ENCODE measurements at regions not wholly inside any gene's neighbourhood (a gene's known extent, or its start where the extent isn't known, plus 50 kb on each side); places are given as distances from the start of the nearest gene placed in this dataset.

DNA sequence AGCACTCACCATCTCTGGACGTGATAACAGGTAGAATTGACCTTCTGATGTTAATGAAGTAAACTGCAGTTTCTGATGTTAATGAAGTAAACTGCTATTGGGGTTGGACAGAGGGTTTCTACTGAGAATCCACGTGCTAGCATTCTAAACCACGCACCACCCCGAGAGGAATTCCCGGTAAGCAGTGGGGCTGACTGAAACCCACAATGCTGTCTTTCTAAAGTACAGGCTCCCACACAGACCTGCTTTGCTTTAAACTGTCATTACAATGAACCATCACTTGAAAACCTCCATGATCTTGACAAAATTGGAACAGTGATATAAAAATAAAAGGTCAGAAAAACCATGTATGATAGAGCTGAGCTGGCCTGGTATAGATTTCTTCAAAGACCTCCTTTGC, 559.0 kb downstream of the FGF9 start:
- H4K20me1 ChIP-seq (ENCODE audit: insufficient read depth, low read length, poor library complexity, severe bottlenecking): no peaks in the 10 kb centered on the region
- H3K4me1 ChIP-seq (ENCODE audit: insufficient read depth, low read length, poor library complexity, severe bottlenecking): no peaks in the 10 kb centered on the region
- no peaks in the 10 kb centered on the region for H3K9me2 ChIP-seq (replicated peaks; ENCODE audit: low read depth, low read length)
- H3K4me2 ChIP-seq (ENCODE audit: low read depth, low read length, poor library complexity, severe bottlenecking): no peak overlapping the region
- no peaks in the 10 kb centered on the region for H3K27me3 ChIP-seq (ENCODE audit: insufficient read depth, low read length, poor library complexity, severe bottlenecking)
- no peak for TF ChIP-seq EZH2phosphoT487 (IDR thresholded peaks at IDR 0.05; ENCODE audit: borderline replicate concordance)
- TF ChIP-seq, protein P1, sequence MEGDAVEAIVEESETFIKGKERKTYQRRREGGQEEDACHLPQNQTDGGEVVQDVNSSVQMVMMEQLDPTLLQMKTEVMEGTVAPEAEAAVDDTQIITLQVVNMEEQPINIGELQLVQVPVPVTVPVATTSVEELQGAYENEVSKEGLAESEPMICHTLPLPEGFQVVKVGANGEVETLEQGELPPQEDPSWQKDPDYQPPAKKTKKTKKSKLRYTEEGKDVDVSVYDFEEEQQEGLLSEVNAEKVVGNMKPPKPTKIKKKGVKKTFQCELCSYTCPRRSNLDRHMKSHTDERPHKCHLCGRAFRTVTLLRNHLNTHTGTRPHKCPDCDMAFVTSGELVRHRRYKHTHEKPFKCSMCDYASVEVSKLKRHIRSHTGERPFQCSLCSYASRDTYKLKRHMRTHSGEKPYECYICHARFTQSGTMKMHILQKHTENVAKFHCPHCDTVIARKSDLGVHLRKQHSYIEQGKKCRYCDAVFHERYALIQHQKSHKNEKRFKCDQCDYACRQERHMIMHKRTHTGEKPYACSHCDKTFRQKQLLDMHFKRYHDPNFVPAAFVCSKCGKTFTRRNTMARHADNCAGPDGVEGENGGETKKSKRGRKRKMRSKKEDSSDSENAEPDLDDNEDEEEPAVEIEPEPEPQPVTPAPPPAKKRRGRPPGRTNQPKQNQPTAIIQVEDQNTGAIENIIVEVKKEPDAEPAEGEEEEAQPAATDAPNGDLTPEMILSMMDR (conservative IDR thresholded peaks at IDR 0.05; ENCODE audit: low read length): no peak
- H2AFZ ChIP-seq (ENCODE audit: low read length): no peak overlapping the region
- no peaks in the 10 kb centered on the region for H3F3A ChIP-seq (ENCODE audit: low read depth)
- no peak overlapping the region for H3K9ac ChIP-seq (ENCODE audit: low read depth, low read length, poor library complexity, severe bottlenecking)
- H3K4me3 ChIP-seq (ENCODE audit: low read length, poor library complexity, severe bottlenecking): no peak overlapping the region
- no peaks in the 10 kb centered on the region for H3K79me2 ChIP-seq (ENCODE audit: insufficient read depth, low read length)
- no peaks in the 10 kb centered on the region for H3K36me3 ChIP-seq (ENCODE audit: insufficient read depth, low read length)
- no peaks in the 10 kb centered on the region for H3K9me3 ChIP-seq (ENCODE audit: insufficient read depth, low read depth, low read length)

DNA sequence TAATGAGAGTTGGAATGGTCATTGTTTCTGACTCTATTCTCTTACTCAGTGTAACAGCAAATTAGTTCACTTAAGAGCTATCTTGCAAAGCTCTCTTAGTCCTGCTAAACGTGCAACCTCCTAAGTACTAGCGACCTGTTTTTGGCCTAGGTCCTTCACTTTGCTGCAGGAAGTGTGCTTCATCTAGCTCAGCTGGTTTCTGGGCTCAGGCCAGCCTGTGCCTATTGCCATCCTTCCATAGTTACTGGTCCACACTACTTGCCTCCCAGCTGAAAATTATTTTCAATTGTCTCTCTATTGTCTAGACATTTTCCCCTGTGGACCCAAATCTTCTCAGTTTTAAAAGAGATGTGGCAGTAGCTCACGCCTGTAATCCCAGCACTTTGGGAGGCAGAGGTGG, 561.3 kb downstream of the FGF9 start:
- Histone ChIP-seq H3K79me2 (ENCODE audit: insufficient read depth, low read length) (no peaks in the 10 kb centered on the region), H3K4me1 (ENCODE audit: insufficient read depth, low read length, poor library complexity, severe bottlenecking) (no peaks in the 10 kb centered on the region), H3K27me3 (ENCODE audit: insufficient read depth, low read length, poor library complexity, severe bottlenecking) (no peaks in the 10 kb centered on the region), H3K9ac (ENCODE audit: low read depth, low read length, poor library complexity, severe bottlenecking) (no peak overlapping the region), H3K9me3 (ENCODE audit: insufficient read depth, low read depth, low read length) (no peaks in the 10 kb centered on the region), H2AFZ (ENCODE audit: low read length) (no peak overlapping the region), H3K4me2 (ENCODE audit: low read depth, low read length, poor library complexity, severe bottlenecking) (no peak overlapping the region), H3K36me3 (ENCODE audit: insufficient read depth, low read length) (no peaks in the 10 kb centered on the region), H3K9me2 (replicated peaks; ENCODE audit: low read depth, low read length) (no peaks in the 10 kb centered on the region), H3K4me3 (ENCODE audit: low read length, poor library complexity, severe bottlenecking) (no peak overlapping the region), H4K20me1 (ENCODE audit: insufficient read depth, low read length, poor library complexity, severe bottlenecking) (no peaks in the 10 kb centered on the region), H3F3A (ENCODE audit: low read depth) (no peaks in the 10 kb centered on the region)
- TF ChIP-seq, protein P1 (conservative IDR thresholded peaks at IDR 0.05; ENCODE audit: low read length): no peak
- no peak for TF ChIP-seq EZH2phosphoT487 (IDR thresholded peaks at IDR 0.05; ENCODE audit: borderline replicate concordance)

DNA sequence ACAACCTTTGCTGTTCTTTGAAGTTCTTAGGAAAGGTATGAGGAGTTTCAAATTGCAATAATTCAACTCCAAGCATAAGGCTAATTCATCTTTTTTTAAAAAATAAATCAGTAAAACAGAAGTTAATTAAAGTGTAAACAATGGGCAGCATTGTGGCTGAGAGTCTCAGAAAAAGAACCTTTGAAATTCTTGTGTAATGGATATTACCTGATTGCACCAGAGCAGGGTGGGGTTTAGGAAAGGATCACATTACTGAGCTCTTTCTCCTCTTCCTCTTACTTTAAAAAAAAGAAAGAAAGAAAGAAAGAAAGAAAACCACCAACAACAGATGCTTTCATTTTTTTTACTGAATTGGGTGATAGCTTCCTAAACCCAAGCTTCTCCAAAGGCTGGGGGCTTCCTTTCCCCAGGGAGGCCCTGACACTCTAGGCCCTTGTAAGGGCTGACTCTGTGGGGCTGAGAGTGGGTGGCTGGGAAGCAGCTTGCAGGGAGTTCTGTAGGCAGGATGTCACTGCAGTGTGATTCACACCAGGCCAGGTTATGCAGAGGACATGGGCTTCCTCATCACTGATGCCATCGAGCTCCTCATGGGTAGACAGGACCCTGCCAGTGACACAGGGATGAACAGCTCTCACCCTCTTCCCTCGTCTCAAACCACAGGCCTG, 564.5 kb downstream of the FGF9 start:
- no peaks in the 10 kb centered on the region for H3K9me2 ChIP-seq (replicated peaks; ENCODE audit: low read depth, low read length)
- H3K27me3 ChIP-seq (ENCODE audit: insufficient read depth, low read length, poor library complexity, severe bottlenecking): no peaks in the 10 kb centered on the region
- H3K9me3 ChIP-seq (ENCODE audit: insufficient read depth, low read depth, low read length): no peaks in the 10 kb centered on the region
- H3K4me1 ChIP-seq (ENCODE audit: insufficient read depth, low read length, poor library complexity, severe bottlenecking): no peaks in the 10 kb centered on the region
- no peak overlapping the region for H3K9ac ChIP-seq (ENCODE audit: low read depth, low read length, poor library complexity, severe bottlenecking)
- H3K36me3 ChIP-seq (ENCODE audit: insufficient read depth, low read length): no peaks in the 10 kb centered on the region
- no peak overlapping the region; the same call in 1 of the 2 replicates for H2AFZ ChIP-seq (ENCODE audit: low read length)
- H3K79me2 ChIP-seq (ENCODE audit: insufficient read depth, low read length): no peaks in the 10 kb centered on the region
- no peaks in the 10 kb centered on the region for H4K20me1 ChIP-seq (ENCODE audit: insufficient read depth, low read length, poor library complexity, severe bottlenecking)
- no peak for TF ChIP-seq EZH2phosphoT487 (IDR thresholded peaks at IDR 0.05; ENCODE audit: borderline replicate concordance)
- TF ChIP-seq, protein P1 (conservative IDR thresholded peaks at IDR 0.05; ENCODE audit: low read length): no peak
- no peaks in the 10 kb centered on the region for H3F3A ChIP-seq (ENCODE audit: low read depth)
- H3K4me2 ChIP-seq (ENCODE audit: low read depth, low read length, poor library complexity, severe bottlenecking): no peak overlapping the region
- H3K4me3 ChIP-seq (ENCODE audit: low read length, poor library complexity, severe bottlenecking): no peak overlapping the region
